ENCODE measurements at regions not wholly inside any gene's neighbourhood (a gene's known extent, or its start where the extent isn't known, plus 50 kb on each side); places are given as distances from the start of the nearest gene placed in this dataset.

DNA sequence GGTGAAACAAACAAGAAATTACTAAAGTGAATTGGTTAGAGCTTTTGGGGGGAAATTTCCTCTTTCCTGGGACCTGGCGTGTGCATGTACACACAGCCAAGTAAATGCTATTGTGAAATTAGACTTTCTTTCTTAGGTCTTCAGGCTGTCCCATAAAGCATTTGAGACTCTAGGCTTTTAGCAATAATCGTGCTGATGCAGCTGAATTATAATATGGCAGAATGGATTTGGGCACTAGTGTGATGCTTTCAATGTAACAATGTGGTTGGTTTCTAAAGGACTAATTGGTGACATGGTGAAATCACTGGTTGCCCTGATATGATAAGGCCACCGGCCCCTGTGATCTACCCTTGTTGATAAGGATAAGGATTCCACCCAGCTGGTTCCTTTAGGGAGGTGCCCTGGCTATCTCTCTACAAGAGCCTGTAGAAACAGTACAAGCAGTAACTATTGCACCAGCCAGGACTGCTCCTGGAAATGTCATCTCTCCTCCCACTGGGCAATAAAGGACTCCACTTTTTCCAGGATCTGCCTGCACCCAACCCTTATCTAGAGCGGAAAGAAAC lies 164.1 kb downstream of the TFAP2A start:
- DNase-seq (ENCODE audit: extremely low read depth in 1 of 2, low read depth in 1 of 2): no peak

DNA sequence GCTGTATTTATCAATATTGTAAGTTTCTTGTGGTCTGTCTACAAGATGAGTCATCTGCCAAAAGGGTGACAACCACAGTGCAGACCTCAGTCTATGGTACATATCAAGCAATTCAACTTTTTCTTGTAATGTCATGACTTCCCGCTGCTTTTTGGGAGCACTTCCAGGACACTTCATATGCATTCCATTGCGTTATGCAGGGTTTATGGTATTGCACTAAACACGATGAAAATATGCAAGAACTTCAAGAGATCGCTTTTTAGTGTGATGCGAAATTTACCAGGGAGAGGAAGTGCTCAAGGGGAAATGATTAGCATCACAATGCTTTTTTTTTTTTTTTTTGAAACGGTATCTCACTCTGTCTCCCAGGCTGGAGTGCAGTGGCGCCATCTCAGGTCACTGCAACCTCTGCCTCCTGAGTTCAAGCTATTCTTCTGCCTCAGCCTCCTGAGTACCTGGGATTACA lies 166.5 kb downstream of the TFAP2A start:
- DNase-seq (ENCODE audit: extremely low read depth in 1 of 2, low read depth in 1 of 2): no peak

DNA sequence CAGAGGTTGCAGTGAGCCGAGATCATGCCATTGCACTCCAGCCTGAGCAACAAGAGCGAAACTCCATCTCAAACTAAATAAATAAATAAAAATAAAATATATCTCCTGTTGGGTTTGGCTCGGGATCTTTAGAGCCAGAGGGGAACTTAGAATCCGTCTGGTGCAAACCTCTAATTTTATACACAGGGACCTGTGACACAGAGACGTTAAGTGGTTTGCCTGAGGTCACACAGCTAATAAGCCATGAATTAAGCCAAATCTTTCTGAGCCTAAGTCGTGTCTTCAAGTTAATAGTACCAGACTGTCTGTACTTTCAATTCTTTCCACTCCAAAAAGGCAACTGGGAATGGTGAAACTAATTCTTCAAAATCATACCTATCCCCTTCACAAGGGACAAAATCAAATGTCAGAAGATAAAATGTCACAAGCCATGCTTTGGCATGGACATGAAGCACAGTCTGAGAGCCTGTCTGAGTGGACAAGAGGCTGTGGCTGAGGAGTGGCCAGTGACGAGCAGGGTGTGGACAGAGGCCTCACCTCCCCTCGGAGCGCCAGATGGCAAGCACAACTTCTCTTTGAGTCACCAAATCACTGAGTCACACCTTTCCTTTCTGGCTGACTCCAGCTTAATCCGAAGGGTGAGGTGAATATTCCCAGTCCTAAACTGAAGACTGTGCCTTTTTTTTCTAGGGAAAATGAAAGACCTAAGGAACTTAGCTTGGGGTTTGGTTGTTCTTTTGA lies 177.4 kb downstream of the TFAP2A start:
- no peak for DNase-seq (ENCODE audit: extremely low read depth in 1 of 2, low read depth in 1 of 2)

DNA sequence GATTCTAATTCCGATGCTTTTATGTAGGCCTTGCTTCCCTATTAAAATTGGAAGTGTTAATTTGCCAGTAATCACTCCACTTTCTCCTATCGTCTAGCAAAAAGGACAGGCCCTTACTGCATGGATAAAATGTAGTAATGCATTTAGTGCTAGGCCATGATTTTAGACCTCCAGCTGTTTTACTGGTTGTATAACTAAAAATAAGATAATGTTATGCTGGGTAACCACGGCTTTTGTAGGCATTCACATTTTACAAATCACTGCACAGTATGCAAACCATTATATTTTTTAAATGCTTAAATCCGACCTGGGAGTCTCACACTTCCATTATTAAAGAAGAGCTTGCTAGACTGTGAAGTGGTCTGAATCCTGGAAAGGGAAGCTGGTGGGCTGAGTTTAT lies 179.5 kb downstream of the TFAP2A start:
- no peak for DNase-seq (ENCODE audit: extremely low read depth in 1 of 2, low read depth in 1 of 2)

DNA sequence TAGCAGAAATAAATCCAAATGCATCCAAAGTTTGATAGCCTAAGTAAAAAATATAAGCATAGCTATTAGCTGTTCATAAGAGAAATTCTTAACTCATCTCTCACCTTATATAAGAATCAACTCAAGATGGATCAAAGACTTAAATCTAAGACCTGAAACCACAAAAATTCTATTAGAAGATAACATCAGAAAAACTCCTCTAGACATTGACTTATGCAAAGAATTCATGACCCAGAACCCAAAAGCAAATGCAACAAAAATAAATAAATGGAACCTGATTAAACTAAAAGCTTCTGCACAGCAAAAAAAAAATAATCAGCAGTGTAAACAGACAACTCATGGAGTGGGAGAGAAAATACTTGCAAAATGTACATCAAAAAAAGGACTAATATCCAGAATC lies 184.3 kb downstream of the TFAP2A start:
- DNase-seq (ENCODE audit: extremely low read depth in 1 of 2, low read depth in 1 of 2): no peak

DNA sequence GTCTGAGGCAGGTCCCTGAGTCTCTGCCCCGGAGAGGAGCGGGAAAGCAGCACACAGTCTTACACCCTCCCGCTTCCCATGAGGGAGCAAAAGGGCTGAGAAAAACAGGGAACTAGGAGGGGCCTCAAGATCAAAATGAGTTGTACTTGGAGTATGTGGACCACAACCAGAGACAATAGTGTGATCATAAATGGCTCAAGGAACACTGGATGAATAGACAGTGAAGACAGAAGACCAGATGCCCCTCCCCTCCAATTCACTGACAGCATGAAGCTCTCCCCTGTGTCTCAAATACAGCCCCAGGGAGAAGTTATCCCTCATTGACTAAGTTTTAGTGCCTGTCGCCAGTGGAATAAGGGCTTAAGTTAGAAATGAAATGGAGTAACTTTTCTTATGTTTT lies 191.0 kb downstream of the TFAP2A start:
- no peak for DNase-seq (ENCODE audit: extremely low read depth in 1 of 2, low read depth in 1 of 2)

DNA sequence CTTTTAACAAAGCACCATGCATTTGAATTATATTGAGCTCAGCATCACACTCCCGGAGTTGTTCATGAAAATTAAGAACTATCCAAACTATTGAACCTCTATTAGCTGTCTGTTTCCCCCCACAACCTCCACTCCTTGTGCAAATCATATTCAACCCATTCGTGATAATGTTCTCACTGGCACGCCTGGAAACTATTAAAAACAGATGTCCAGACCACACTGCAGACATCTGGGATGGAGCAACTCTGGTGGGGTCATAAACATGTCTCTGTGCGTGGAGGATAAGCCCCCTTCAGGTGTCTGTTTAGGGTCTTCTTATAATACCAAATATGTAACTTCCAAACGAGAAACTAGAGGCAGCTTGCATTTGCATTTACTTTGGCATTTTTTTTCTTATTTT lies 193.7 kb downstream of the TFAP2A start:
- DNase-seq (ENCODE audit: extremely low read depth in 1 of 2, low read depth in 1 of 2): no peak

DNA sequence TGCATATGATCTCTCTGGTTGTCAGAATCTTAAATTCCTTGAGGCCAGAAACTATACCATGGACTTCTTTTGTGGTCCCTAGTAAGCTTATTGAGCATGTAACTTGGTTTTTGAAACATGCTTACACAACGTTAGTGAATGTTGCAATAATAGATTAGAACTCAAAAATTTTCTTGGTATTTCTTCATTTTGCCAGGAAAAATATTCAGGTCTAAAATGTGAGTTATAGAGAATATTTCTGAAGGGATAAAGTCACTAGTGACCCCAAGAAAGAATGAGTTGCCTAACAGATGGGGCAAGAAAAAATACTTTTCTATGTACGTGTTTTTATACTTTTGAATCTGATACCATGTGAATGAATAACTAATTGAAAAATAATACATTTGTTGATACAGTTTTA lies 195.4 kb downstream of the TFAP2A start:
- no peak for DNase-seq (ENCODE audit: extremely low read depth in 1 of 2, low read depth in 1 of 2)

DNA sequence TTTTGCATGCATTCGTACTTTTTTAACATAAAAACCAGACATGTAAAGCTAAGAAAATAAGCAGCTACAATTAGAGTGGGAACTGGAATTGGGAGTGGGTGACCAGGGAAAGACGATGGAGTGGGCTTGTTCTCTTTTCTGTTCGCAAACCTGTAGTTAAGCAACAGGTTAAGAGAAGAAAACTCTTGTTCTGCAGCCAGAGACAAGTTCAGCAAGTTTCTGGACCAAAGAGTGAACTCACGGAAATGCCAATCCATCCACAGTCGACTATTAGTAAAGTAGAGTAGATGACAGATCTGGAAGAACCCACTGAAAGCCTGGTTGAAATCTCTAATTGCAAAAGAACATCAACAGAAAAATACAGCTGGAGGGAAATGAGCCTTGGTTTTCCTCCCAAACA lies 197.8 kb downstream of the TFAP2A start:
- DNase-seq (ENCODE audit: extremely low read depth in 1 of 2, low read depth in 1 of 2): no peak

DNA sequence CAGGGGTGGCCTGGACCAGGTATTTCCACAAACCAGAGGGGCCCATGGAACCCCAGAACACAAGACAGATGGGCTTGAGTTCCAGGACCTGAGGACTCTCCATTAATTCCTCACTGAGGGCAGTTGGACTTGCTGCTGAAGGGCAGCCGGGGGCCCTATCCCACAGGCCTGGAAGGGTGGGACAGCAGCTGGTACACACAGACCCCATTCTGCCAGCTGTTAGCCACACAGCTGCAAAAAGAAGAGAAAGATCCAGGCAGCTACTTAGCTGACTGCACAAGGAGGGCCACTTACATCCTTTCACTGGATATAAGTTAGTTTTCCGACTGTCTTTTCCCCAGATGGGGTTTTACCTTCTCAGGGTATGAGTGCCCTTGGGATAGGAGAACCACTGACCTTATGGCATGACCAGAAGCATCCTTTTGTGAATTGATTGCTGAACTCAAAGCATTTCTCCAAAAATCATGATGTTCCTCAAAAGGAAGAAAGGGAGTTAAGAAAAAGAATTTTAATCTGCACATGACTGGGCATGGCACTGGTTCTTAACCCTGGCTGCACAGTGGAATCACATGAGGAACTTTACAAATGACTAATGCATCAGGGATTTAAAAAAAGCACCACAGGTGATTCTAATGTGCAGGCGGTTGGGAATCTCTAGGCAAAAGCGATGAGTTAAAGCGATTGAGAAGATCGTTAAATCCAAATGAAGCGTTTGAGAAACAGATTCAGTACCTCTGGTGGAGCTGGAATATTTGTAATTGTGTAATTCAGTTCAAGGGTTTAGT lies 199.4 kb downstream of the TFAP2A start:
- DNase-seq (ENCODE audit: extremely low read depth in 1 of 2, low read depth in 1 of 2): no peak

DNA sequence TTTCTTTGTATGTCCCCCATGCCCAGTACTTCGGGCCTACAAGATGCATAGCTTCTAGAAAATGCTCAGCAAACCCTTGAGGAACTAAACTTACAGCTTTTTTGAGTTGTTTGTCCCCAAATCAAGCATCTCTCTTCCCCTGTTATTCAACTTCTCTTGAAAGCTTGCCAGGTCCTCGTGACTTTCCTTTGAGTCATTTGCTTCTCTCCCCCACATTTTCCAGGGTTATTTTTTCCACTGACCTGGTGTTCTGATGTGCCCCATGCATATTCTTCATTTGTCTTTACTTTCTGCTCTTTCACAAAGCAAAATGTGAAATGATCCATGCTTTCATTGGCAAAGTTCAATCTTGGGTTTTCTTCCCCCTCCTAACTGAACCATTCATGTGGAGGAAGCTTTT lies 204.8 kb downstream of the TFAP2A start:
- DNase-seq (ENCODE audit: extremely low read depth in 1 of 2, low read depth in 1 of 2): no peak

DNA sequence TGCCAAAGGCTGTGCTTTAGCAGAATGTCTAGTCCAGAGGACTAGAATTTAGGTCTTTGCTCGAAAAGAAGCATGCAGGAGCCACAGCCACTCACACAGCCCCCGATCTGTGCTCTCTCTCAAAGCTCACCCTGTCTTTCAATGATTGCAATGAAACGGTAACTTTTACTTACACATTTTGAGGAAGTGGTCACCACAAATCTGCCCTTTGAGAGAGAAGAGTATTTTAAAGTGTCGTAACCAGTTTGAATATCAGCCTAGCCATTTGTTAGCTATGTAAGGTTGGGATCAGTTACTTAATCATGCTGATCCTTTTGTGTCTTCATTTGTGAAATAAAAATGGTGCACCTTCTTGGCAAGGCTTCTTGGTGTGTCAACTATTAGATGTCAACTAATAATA lies 209.0 kb downstream of the TFAP2A start:
- DNase-seq (ENCODE audit: extremely low read depth in 1 of 2, low read depth in 1 of 2): no peak

DNA sequence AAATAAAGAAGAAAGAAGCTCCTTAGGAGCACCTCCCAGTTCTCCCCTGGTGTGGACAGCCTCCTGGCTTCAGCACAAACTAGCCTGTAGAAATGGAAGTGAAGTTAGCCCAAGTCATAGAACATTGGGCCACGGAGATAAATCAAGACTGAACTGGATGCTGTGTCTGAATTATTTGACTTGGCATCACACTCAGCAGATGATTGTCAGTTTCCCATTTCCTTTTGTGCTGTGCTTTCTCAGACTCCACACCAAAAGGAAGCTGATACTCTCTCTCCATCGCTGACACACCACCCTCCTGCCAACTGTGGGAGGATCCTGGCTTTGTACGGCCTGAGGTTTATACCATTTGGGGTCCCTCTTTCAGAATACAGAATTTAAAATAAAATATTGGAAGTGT lies 209.8 kb downstream of the TFAP2A start:
- no peak for DNase-seq (ENCODE audit: extremely low read depth in 1 of 2, low read depth in 1 of 2)

DNA sequence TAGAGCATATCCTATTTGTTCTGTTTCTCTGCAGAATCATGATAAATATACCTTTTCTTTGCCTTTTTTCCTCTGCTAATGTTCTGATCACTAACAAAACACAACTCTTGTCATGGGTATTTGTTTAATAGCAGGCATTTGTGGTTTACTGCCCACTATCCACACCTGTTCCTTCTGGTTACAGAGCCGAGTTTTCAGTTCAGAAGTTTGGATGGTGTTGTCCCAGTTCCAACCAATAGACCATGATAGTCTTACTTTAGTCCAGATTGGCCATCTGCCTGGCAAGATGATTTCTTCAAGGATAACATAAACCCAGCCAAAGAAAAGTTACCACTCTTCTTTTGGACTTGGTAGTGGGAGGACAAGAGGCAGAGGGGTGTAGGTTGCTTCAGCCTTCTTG lies 211.2 kb downstream of the TFAP2A start:
- no peak for DNase-seq (ENCODE audit: extremely low read depth in 1 of 2, low read depth in 1 of 2)

DNA sequence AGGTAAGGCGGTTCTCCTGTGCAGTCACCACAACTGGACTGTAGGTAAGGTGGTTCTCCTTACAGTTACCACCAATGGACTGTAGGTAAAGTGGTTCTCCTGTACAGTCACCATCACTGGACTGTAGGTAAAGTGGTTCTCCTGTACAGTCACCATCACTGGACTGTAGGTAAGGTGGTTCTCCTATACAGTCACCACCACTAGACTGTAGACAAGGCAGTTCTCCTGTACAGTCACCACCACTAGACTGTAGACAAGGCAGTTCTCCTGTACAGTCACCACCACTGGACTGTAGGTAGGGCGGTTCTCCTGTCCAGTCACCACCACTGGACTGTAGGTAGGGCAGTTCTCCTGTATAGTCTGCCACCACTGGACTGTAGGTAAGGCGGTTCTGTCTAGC lies 212.3 kb downstream of the TFAP2A start:
- no peak for DNase-seq (ENCODE audit: extremely low read depth in 1 of 2, low read depth in 1 of 2)

DNA sequence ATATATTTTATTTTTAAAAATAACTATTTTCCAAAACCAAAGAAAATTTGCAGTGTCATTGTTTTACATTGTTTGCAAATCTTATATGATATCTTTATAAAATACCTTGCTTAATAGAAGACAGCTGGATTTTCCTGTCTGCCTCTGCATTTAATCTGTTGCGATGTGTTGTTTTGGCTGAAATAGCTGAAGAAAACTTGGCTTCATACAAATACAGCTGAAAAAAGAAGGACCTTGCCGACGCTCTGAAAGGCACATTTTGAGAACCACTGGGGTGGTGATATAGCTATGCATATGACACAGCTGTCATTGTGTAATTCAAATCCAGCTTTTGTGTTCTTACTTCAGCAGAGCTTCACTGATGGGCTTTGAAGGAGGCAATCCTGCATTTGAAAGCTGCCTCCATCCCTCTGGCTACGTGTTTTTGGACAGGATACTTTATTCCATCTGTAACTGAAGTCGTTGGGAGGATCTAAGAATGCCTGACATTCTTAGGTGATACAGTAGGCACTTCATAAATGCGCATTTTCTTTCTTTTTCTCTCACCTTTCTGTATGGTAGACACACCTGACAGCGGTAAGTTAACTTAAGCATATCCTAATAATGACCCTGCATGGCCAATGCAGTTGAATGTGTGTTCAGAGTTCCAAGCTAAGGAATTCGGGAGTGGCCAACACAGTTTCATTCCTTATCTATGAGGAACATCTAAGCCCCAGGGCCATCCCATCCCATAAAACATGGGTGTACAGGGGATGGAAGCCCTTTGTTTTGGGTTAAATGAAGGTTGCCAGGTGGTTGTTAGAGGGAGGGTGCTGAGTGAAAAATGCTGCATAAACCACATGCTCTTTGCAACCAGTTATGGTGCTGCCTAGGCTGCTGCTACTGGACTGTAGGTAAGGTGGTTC lies 213.0 kb downstream of the TFAP2A start:
- no peak for DNase-seq (ENCODE audit: extremely low read depth in 1 of 2, low read depth in 1 of 2)

DNA sequence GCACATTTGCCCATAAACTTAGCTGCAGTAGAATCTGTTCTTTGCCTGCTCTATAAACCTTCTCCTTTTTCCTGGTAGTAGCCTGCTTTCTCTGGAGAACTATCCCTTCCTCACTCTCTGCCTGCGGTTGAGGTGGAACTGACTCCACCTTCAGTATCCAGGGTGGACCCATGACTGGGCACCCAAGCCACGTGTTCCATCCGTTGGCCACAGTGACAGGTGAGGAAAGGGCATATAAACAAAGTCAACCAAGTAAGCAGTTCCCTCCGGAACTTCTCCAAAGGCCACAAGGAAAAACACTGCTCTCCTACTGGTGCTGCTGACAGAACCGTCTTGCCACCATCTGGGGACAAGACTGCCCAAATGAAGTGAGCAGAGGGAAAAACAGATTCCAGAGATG lies 218.8 kb downstream of the TFAP2A start:
- DNase-seq (ENCODE audit: extremely low read depth in 1 of 2, low read depth in 1 of 2): no peak

DNA sequence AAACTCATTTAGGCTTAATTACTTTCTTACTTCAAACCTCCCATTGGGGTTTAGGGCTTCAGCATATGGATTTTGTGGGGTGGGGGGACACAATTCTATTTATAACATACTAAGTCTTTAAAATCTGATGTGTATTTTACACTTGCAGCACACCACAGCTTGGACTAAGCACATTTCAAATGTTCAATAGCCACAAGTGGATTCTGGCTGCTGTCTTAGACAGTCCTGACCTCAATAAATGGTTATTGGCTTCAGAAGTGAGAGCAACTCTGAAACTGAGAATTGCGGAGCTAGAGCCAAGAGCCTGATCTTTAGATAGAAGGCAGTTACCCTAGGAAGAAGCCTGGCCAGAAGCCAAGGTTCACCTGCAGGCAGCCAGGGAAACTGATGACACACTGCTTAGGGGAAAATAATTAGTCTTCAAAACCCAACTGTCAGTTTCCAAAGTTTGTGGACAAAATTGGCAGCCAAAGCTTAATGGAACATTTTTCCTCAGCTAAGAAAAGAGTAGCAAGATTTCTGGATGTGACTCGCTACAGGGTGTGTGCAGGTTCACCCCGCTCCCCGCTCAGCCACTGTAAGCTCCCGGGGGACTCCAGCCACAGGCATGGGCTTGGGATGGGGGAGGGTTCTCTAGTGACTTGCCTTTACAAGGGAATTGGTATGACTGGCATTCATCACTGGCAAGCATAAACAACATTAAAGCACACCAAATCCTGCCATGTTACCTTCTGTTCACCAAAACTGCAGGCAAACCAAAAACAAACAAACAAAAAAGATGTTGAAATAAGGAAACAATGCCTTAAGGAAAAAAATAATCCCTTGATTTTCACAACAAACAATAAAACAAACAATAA lies 219.8 kb downstream of the TFAP2A start:
- DNase-seq (ENCODE audit: extremely low read depth in 1 of 2, low read depth in 1 of 2): no peak

DNA sequence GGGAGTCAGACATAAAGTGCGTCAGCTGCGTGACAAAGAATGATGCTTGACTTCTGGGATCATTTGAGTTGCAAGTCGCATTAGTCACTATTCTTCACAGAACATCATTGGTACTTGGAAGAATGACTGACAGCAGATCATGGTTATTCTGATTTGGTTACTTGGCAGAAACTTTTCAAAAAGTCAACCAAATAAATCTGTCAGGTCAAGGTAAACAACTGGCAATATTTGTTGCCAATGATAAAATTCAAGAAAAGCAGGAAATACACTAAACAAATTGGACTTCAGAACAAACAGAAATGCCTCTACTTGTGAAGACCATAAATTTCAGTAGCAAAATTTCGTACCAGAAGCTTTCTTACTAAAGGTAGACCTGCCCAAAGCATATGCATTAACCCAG lies 221.6 kb downstream of the TFAP2A start:
- DNase-seq (ENCODE audit: extremely low read depth in 1 of 2, low read depth in 1 of 2): no peak

DNA sequence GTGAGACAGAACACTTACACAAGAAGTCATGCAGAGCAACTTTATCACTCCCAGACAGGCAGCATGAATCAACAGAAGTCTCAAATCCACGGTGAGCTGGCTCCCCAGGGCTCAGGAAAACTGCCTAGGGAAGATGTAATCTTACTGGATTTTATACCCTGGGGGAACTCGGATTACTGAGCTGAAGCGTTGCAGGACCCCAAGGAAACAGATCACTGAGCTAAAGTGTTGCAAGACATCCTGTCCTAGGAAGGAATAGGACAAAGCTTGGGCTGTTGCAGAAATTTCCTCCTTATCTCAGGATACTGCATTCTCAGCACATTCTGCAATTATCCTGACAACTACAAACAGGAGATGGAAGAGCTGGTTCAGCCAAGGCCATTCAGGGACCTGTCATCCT lies 224.8 kb downstream of the TFAP2A start:
- no peak for DNase-seq (ENCODE audit: extremely low read depth in 1 of 2, low read depth in 1 of 2)
